Stimulated activated naive B cell treated with anti-CD40 and anti-IgM and Interleukin-4, amounts not matched to agents 10 μg/mL and 1 μg/mL and 100 μg/mL, for 72 hours (primary cell): ENCODE measurements at regions not wholly inside any gene's neighbourhood (a gene's known extent, or its start where the extent isn't known, plus 50 kb on each side); places are given as distances from the start of the nearest gene placed in this dataset.
A peak's percentile ranks its signal among the peaks of the same experiment; 100 is the strongest.
"Not testable (repeated sequence)": the region's sequence is repeated elsewhere in the genome, so short reads cannot be mapped to it uniquely, and the experiment has no call there.

ENCODE experiments used
- ATAC-seq, 2 donors: fragments of 150-1000 bp; cut with Tn5 transposase; replicated peaks; 2 replicates each; pipeline ENCODE4 v1.10.0; 2021; ENCODE audit warnings: moderate library complexity in 1 of 2
- DNase-seq: peaks from one replicate; pipeline ENCODE4 v3.0.0; 2021
- H3K27ac Mint-ChIP-seq: one replicate; pipeline ENCODE4 v1.8.0; 2022; ENCODE audit warnings: mild to moderate bottlenecking, mixed read lengths
- H3K27me3 Mint-ChIP-seq, 2 donors: one replicate each; pipeline ENCODE4 v1.8.0; 2022; ENCODE audit warnings: mixed read lengths in 2 of 2
- H3K36me3 Mint-ChIP-seq, 2 donors: one replicate each; pipeline ENCODE4 v1.8.0; 2022; ENCODE audit warnings: mixed read lengths in 2 of 2, mild to moderate bottlenecking in 1 of 2
- H3K4me1 Mint-ChIP-seq, 2 donors: one replicate each; pipeline ENCODE4 v1.8.0; 2022; ENCODE audit warnings: mixed read lengths in 2 of 2, mild to moderate bottlenecking in 1 of 2
- H3K4me3 Mint-ChIP-seq, 2 donors: one replicate each; pipeline ENCODE4 v1.8.0; 2022; ENCODE audit warnings: mild to moderate bottlenecking in 2 of 2, mixed read lengths in 2 of 2, moderate library complexity in 1 of 2
- H3K9me3 Mint-ChIP-seq, 2 donors: one replicate each; pipeline ENCODE4 v1.8.0; 2022; ENCODE audit warnings: mixed read lengths in 2 of 2, mild to moderate bottlenecking in 1 of 2

DNA sequence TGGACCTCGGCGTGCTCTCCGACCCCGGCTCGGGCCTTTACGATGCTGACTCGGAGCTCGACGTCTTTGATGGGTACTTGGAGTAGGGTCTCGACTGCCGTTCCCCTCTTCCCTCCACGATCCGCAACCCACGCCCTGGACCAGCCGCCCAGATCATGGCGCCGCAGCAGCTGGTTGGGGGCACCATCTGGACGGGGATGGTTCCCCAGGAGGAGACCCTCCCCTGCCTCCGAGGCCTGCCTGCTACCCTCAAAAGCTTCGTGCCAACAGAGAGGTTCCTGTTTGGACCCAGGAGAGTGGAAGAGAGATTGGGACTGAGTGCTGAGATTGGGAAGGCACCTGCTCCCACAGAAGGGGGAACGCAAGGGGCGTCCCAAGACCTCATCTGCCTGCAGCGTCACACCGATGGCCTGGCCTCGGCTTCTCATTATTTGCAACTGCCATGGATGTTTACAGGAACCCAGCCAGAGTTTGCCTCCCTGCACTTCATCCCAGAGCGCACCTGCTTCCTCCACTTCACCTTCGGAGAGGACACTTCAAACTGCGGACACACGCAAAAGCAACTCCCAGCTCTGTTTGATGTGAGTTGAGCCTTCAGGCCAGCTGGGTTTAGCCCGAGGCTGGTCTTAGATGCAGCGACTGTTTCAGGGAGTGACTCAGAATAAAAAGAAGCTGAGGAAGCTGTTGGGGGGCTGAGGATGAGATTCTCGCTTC is 58.9 kb downstream of the GOLGA6L7 start:
- not testable (repeated sequence) for H3K36me3 Mint-ChIP-seq, H3K27ac Mint-ChIP-seq, DNase-seq, H3K4me1 Mint-ChIP-seq, H3K9me3 Mint-ChIP-seq
- peak; percentile 36 to 73 for ATAC-seq
- peak overlapping the region in 1 of 2 donors; percentile 21 for H3K4me3 Mint-ChIP-seq
- peaks cover 30 to 32% of the 10 kb centered on the region in 2 donors for H3K27me3 Mint-ChIP-seq

DNA sequence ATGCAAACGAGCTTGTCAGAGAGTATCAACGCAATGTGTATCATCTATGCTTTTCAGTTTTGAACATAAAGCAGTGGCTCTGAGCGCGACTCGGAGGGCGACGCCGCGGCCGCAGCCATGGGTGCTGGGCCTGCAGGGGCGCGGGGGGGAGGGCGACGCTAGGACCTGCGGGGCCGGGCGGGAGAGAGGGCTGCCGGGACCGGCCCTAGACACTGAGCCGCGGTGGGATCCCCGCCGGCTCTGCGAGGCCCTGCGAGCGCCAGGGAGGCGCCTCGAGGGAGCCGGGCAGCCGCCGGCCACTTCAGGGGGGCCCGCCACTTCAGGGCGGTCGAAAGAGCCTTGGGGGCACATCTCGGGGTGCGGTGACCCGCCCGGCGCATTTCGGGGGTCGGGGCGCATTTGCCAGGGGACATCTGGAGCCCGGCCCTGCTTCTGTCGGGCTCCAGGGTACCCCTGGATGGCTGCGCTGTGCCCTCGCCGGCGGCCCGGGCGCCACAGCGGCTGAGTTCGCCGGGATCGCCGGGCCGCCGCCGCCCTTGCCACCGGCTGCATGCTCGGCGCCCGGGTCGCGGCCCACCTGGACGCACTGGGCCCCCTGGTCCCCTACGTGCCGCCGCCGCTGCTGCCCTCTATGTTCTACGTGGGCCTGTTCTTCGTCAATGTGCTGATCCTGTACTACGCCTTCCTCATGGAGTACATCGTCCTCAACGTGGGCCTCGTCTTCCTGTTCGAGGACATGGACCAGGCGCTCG is 59.6 kb downstream of the GOLGA6L7 start:
- H3K27me3 Mint-ChIP-seq = peaks cover 30 to 32% of the 10 kb centered on the region in 2 donors
- H3K36me3 Mint-ChIP-seq, H3K4me3 Mint-ChIP-seq, H3K27ac Mint-ChIP-seq, DNase-seq, H3K4me1 Mint-ChIP-seq, H3K9me3 Mint-ChIP-seq: not testable (repeated sequence)
- ATAC-seq = peak in 1 of 2 donors; percentile 29

DNA sequence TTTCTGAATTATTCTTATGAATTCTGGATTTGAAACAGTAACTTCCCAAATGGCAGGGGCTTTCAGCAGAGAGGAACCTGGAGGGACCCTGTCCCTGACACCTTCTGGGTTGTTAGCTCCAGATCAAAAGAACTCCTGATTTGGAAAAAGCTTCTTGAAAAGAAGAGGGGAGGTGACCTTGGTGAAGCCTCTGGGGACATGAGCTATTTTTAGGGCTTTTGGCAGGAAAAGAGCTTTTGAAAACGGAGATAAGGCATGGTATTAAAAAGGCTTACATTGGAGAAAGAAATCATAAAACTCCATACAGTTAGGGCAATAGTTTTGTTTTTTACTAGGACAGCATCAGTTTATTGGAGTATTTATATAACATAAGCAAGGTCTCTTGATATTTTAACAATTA is 60.3 kb downstream of the GOLGA6L7 start:
- not testable (repeated sequence) for H3K9me3 Mint-ChIP-seq, ATAC-seq, H3K27ac Mint-ChIP-seq, H3K36me3 Mint-ChIP-seq, H3K4me3 Mint-ChIP-seq, H3K4me1 Mint-ChIP-seq, DNase-seq
- peaks cover 30 to 32% of the 10 kb centered on the region in 2 donors for H3K27me3 Mint-ChIP-seq

DNA sequence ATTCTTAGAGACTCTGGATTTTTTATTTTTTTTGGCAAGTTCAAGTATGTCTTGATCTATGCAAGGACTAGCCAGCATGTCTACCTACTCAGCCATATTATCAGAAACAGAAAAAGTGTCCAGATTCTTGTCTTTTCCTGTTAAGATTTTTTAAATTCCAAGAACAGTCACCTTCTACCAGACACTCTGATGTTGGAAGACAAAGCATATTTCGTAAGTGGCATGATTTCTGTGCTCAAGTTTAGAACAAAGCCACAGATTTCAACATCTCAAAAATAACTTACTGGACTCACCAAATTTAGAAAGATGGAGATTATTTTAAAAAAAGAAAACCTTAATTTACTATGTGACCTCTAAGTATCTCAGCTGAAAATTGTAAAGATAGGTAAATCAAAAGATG is 61.9 kb downstream of the GOLGA6L7 start:
- no peak overlapping the region for H3K27ac Mint-ChIP-seq
- ATAC-seq (no peak), DNase-seq (no peak)
- peaks cover 20 to 24% of the 10 kb centered on the region in 2 donors for H3K27me3 Mint-ChIP-seq
- no peaks in the 10 kb centered on the region for H3K9me3 Mint-ChIP-seq
- peaks cover 0 to 2% of the 10 kb centered on the region in 2 donors for H3K4me1 Mint-ChIP-seq
- H3K36me3 Mint-ChIP-seq = no peaks in the 10 kb centered on the region
- H3K4me3 Mint-ChIP-seq = no peak overlapping the region

DNA sequence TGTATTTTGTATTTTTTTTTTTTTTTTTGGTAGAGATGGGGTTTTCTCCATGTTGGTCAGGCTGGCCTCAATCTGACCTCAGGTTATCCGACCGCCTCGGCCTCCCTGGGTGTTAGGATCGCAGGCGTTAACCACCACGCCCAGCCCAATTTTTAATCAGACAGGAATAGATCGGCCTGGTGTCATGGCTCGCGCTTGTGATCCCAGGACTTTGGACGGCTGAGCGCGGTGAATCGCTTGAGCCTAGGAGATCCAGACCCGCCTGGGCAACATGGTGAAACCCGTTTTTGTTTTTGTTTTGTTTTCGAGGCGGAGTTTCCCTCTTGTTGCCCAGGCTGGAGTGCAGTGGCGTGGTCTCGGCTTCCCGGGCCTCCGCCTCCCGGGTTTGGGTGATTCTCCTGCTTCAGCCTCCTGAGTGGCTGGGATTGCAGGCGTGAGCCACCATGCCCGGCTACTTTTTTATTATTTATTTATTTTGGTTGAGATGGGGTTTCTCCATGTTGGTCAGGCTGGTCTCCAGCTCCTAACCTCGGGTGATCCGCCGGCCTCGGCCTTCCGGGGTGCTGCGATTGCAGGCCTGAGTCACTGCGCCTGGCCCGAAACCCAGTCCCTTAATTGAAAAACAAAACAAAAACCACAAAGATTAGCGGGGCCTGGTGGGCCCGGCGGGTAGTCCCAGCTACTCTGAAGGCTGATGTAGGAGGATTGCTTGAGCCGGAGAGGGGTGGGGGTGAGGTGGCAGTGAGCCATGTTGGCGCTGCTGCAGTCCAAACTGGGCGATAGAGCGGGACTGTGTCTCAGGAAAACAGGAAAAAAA is 63.9 kb downstream of the GOLGA6L7 start:
- not testable (repeated sequence) for H3K9me3 Mint-ChIP-seq, ATAC-seq, H3K4me3 Mint-ChIP-seq, H3K36me3 Mint-ChIP-seq, DNase-seq, H3K4me1 Mint-ChIP-seq
- H3K27me3 Mint-ChIP-seq = peaks cover 16 to 19% of the 10 kb centered on the region in 2 donors
- H3K27ac Mint-ChIP-seq = peak overlapping the region; percentile 31

DNA sequence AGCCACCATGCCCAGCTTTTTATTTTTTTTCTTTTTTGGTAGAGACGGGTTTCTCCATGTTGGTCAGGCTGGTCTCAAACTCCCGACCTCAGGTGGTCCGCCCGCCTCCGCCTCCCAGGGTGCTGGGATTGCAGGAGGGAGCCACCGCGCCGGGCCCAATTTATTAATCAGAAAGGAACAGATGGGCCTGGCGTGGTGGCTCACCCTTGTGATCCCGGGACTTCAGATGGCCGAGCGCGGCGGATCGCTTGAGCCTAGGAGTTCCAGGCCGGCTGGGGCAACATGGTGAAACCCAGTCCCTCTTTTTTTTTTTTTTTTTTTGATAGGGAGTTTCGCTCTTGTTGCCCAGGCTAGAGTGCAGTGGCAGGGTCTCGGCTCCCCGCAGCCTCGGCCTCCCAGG is 64.6 kb downstream of the GOLGA6L7 start:
- H3K27me3 Mint-ChIP-seq = peaks cover 12 to 16% of the 10 kb centered on the region in 2 donors
- H3K36me3 Mint-ChIP-seq = no peaks in the 10 kb centered on the region
- no peak overlapping the region for H3K4me3 Mint-ChIP-seq
- DNase-seq (no peak), ATAC-seq (no peak)
- H3K4me1 Mint-ChIP-seq = no peaks in the 10 kb centered on the region
- H3K27ac Mint-ChIP-seq = no peak overlapping the region
- H3K9me3 Mint-ChIP-seq = no peaks in the 10 kb centered on the region

DNA sequence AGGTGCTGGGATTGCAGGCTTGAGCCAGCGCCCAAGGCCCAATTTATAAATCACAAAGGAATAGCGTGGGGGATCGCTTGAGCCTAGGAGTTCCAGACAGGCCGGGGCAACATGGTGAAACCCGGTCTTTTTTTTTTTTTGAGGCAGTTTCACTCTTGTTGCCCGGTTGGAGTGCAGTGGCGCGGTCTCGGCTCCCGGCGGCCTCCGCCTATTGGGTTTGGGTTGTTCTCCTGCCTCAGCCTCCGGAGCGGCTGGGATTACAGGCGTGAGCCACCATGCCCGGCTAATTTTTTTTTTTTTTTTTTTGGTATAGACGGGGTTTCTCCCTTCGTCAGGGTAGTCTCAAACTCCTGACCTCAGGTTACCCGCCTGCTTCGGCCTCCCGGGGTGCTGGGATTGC is 65.0 kb downstream of the GOLGA6L7 start:
- H3K27me3 Mint-ChIP-seq = peaks cover 12 to 16% of the 10 kb centered on the region in 2 donors
- H3K27ac Mint-ChIP-seq = no peak overlapping the region
- no peaks in the 10 kb centered on the region for H3K9me3 Mint-ChIP-seq
- no peaks in the 10 kb centered on the region for H3K36me3 Mint-ChIP-seq
- no peaks in the 10 kb centered on the region for H3K4me1 Mint-ChIP-seq
- H3K4me3 Mint-ChIP-seq = no peak overlapping the region
- ATAC-seq = no peak
- DNase-seq = no peak

DNA sequence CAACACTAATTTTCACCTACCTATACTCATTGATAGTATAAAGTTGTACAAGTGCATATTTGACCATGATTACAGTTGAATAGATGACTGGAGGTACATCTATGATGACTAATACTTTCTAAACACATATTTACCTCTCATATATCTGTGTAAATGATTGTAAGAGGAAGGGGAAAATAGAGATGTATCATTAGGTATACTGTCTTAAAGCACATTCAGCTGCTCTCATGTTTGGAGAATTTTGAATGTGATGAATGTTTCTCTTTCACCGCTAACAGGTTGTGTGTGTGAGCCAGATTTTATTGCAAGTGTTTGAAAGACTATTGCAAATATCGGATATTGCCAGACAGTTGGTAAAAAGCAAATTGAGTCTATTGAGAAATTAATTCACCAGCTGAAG is 66.2 kb upstream of the GOLGA8M start:
- not testable (repeated sequence) for DNase-seq, H3K4me1 Mint-ChIP-seq, H3K27me3 Mint-ChIP-seq, H3K36me3 Mint-ChIP-seq, H3K9me3 Mint-ChIP-seq, H3K27ac Mint-ChIP-seq, H3K4me3 Mint-ChIP-seq, ATAC-seq

DNA sequence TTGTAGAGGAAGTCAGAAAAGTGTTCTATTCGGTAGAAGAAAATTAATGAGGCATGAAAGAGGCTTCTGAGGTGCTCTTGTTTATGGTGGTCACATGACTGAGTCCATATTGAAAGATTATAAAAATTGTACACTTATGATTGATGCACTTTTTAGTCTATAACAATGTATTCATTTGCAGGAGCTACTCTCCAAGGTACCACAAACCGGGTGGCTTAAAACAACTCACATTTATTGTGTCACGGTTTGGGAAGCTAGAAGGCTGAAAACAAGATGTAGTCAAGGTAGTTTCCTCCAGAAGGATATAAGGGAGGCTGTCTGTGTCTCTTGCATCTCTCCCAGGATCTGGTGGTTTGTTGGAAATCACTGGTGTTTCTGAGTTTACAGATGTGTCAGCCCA is 60.6 kb upstream of the GOLGA8M start:
- H3K36me3 Mint-ChIP-seq, H3K27me3 Mint-ChIP-seq, H3K9me3 Mint-ChIP-seq, H3K4me3 Mint-ChIP-seq, H3K27ac Mint-ChIP-seq, H3K4me1 Mint-ChIP-seq, DNase-seq, ATAC-seq: not testable (repeated sequence)
